ENCODE measurements at regions not wholly inside any gene's neighbourhood (a gene's known extent, or its start where the extent isn't known, plus 50 kb on each side); places are given as distances from the start of the nearest gene placed in this dataset.

GRCh38 chr3:81922404-81922803 lies 161.0 kb upstream of the GBE1 start:
- H3K18ac ChIP-seq (ENCODE audit: low read depth in 1 of 2, low read length in 2 of 2) = no peak overlapping the region
- H2BK5ac ChIP-seq (ENCODE audit: low read depth, low read length, poor library complexity, severe bottlenecking) = no peak overlapping the region
- no peak overlapping the region for H2AK5ac ChIP-seq (ENCODE audit: low read length, severe bottlenecking)
- no peak overlapping the region for H2BK15ac ChIP-seq (ENCODE audit: low read depth, poor library complexity, severe bottlenecking)
- H2BK12ac ChIP-seq (ENCODE audit: low read length in 2 of 2) = no peak overlapping the region
- H3K27ac ChIP-seq (ENCODE audit: low read length, poor library complexity, severe bottlenecking) = no peak overlapping the region
- H3K36me3 ChIP-seq (ENCODE audit: control insufficient read depth in 1 of 2, insufficient read depth in 2 of 2, low read depth in 1 of 2, low read length in 2 of 2) = no peaks in the 10 kb centered on the region
- no peak overlapping the region for H4K91ac ChIP-seq (ENCODE audit: low read length)
- H3K4me2 ChIP-seq (ENCODE audit: low read length, poor library complexity, severe bottlenecking) = no peak overlapping the region
- H3K79me1 ChIP-seq (replicated peaks; ENCODE audit: low read length, poor library complexity, severe bottlenecking) = no peaks in the 10 kb centered on the region
- H3K9me3 ChIP-seq (ENCODE audit: control insufficient read depth, low read length) = no peaks in the 10 kb centered on the region
- no peak overlapping the region for H2BK120ac ChIP-seq (ENCODE audit: low read depth, low read length)
- H2AFZ ChIP-seq (ENCODE audit: low read depth, low read length) = no peak overlapping the region
- H3K23ac ChIP-seq (ENCODE audit: low read length in 2 of 2) = no peak overlapping the region
- no peak overlapping the region for H4K8ac ChIP-seq (ENCODE audit: low read length)
- WGBS = no CpG with 5 or more reads among the region's 1 CpG
- H3K14ac ChIP-seq (ENCODE audit: low read length in 2 of 2) = no peak overlapping the region
- no peak overlapping the region for H3K4ac ChIP-seq (ENCODE audit: low read depth in 1 of 2, low read length in 2 of 2)
- H3K4me1 ChIP-seq (ENCODE audit: control insufficient read depth, insufficient read depth, low read depth, low read length) = no peaks in the 10 kb centered on the region
- H3K9ac ChIP-seq (ENCODE audit: low read length) = no peak overlapping the region
- no peaks in the 10 kb centered on the region for H3K27me3 ChIP-seq (ENCODE audit: control insufficient read depth in 1 of 2, insufficient read depth in 1 of 2, low read length in 2 of 2)
- H3K4me3 ChIP-seq (ENCODE audit: insufficient read depth in 1 of 2, low read depth in 1 of 2, low read length in 2 of 2) = no peak overlapping the region
- peak; percentile 5 for DNase-seq

- H4K91ac ChIP-seq (ENCODE audit: low read length) = no peak overlapping the region
Measured at GRCh38 chr3:81920816-81921215, 159.4 kb upstream of the GBE1 start.

GRCh38 chr3:81916890-81917289 lies 155.4 kb upstream of the GBE1 start:
- H3K9ac ChIP-seq (ENCODE audit: low read length) = no peak overlapping the region
- H3K4ac ChIP-seq (ENCODE audit: low read depth in 1 of 2, low read length in 2 of 2) = no peak overlapping the region
- no peak overlapping the region for H3K4me2 ChIP-seq (ENCODE audit: low read length, poor library complexity, severe bottlenecking)
- no peaks in the 10 kb centered on the region for H3K4me1 ChIP-seq (ENCODE audit: control insufficient read depth, insufficient read depth, low read depth, low read length)
- no peaks in the 10 kb centered on the region for H3K79me1 ChIP-seq (replicated peaks; ENCODE audit: low read length, poor library complexity, severe bottlenecking)
- no peak overlapping the region for H4K8ac ChIP-seq (ENCODE audit: low read length)
- no peak overlapping the region for H2BK5ac ChIP-seq (ENCODE audit: low read depth, low read length, poor library complexity, severe bottlenecking)
- no peak overlapping the region for H2AFZ ChIP-seq (ENCODE audit: low read depth, low read length)
- no CpG with 5 or more reads among the region's 1 CpG for WGBS
- H3K27me3 ChIP-seq (ENCODE audit: control insufficient read depth in 1 of 2, insufficient read depth in 1 of 2, low read length in 2 of 2) = no peaks in the 10 kb centered on the region
- no peak overlapping the region for H2BK12ac ChIP-seq (ENCODE audit: low read length in 2 of 2)
- H3K18ac ChIP-seq (ENCODE audit: low read depth in 1 of 2, low read length in 2 of 2) = no peak overlapping the region
- H4K91ac ChIP-seq (ENCODE audit: low read length) = no peak overlapping the region
- no peak overlapping the region for H3K27ac ChIP-seq (ENCODE audit: low read length, poor library complexity, severe bottlenecking)
- H3K14ac ChIP-seq (ENCODE audit: low read length in 2 of 2) = no peak overlapping the region
- H2BK120ac ChIP-seq (ENCODE audit: low read depth, low read length) = no peak overlapping the region
- no peak overlapping the region for H3K23ac ChIP-seq (ENCODE audit: low read length in 2 of 2)
- H3K4me3 ChIP-seq (ENCODE audit: insufficient read depth in 1 of 2, low read depth in 1 of 2, low read length in 2 of 2) = no peak overlapping the region
- no peaks in the 10 kb centered on the region for H3K9me3 ChIP-seq (ENCODE audit: control insufficient read depth, low read length)
- DNase-seq = no peak
- H2AK5ac ChIP-seq (ENCODE audit: low read length, severe bottlenecking) = no peak overlapping the region
- no peaks in the 10 kb centered on the region for H3K36me3 ChIP-seq (ENCODE audit: control insufficient read depth in 1 of 2, insufficient read depth in 2 of 2, low read depth in 1 of 2, low read length in 2 of 2)
- H2BK15ac ChIP-seq (ENCODE audit: low read depth, poor library complexity, severe bottlenecking) = no peak overlapping the region

More at GRCh38 chr3:81920816-81921215, 159.4 kb upstream of the GBE1 start:
- H3K27me3 ChIP-seq (ENCODE audit: control insufficient read depth in 1 of 2, insufficient read depth in 1 of 2, low read length in 2 of 2) = no peaks in the 10 kb centered on the region
- H3K9ac ChIP-seq (ENCODE audit: low read length) = no peak overlapping the region
- no peaks in the 10 kb centered on the region for H3K4me1 ChIP-seq (ENCODE audit: control insufficient read depth, insufficient read depth, low read depth, low read length)
- no peaks in the 10 kb centered on the region for H3K79me1 ChIP-seq (replicated peaks; ENCODE audit: low read length, poor library complexity, severe bottlenecking)
- no peak overlapping the region for H3K14ac ChIP-seq (ENCODE audit: low read length in 2 of 2)
- no peak overlapping the region for H2BK12ac ChIP-seq (ENCODE audit: low read length in 2 of 2)
- no peak overlapping the region for H3K23ac ChIP-seq (ENCODE audit: low read length in 2 of 2)
- no CpG with 5 or more reads among the region's 1 CpG for WGBS
- no peak overlapping the region for H3K27ac ChIP-seq (ENCODE audit: low read length, poor library complexity, severe bottlenecking)
- H2BK5ac ChIP-seq (ENCODE audit: low read depth, low read length, poor library complexity, severe bottlenecking) = no peak overlapping the region
- no peak overlapping the region for H4K8ac ChIP-seq (ENCODE audit: low read length)
- no peak overlapping the region for H2AFZ ChIP-seq (ENCODE audit: low read depth, low read length)
- no peak overlapping the region for H3K4me3 ChIP-seq (ENCODE audit: insufficient read depth in 1 of 2, low read depth in 1 of 2, low read length in 2 of 2)
- no peak for DNase-seq
- H3K36me3 ChIP-seq (ENCODE audit: control insufficient read depth in 1 of 2, insufficient read depth in 2 of 2, low read depth in 1 of 2, low read length in 2 of 2) = no peaks in the 10 kb centered on the region
- H3K9me3 ChIP-seq (ENCODE audit: control insufficient read depth, low read length) = no peaks in the 10 kb centered on the region
- H3K4me2 ChIP-seq (ENCODE audit: low read length, poor library complexity, severe bottlenecking) = no peak overlapping the region
- H2BK120ac ChIP-seq (ENCODE audit: low read depth, low read length) = no peak overlapping the region
- H2AK5ac ChIP-seq (ENCODE audit: low read length, severe bottlenecking) = no peak overlapping the region
- no peak overlapping the region for H3K18ac ChIP-seq (ENCODE audit: low read depth in 1 of 2, low read length in 2 of 2)
- no peak overlapping the region for H2BK15ac ChIP-seq (ENCODE audit: low read depth, poor library complexity, severe bottlenecking)
- H3K4ac ChIP-seq (ENCODE audit: low read depth in 1 of 2, low read length in 2 of 2) = no peak overlapping the region

GRCh38 chr3:81913886-81914663 lies 152.6 kb upstream of the GBE1 start:
- no peaks in the 10 kb centered on the region for H3K27me3 ChIP-seq (ENCODE audit: control insufficient read depth in 1 of 2, insufficient read depth in 1 of 2, low read length in 2 of 2)
- no peak overlapping the region for H3K27ac ChIP-seq (ENCODE audit: low read length, poor library complexity, severe bottlenecking)
- H2AK5ac ChIP-seq (ENCODE audit: low read length, severe bottlenecking) = no peak overlapping the region
- no peak overlapping the region for H4K91ac ChIP-seq (ENCODE audit: low read length)
- H2AFZ ChIP-seq (ENCODE audit: low read depth, low read length) = no peak overlapping the region
- no peak overlapping the region for H3K14ac ChIP-seq (ENCODE audit: low read length in 2 of 2)
- no peak overlapping the region for H3K18ac ChIP-seq (ENCODE audit: low read depth in 1 of 2, low read length in 2 of 2)
- no peak overlapping the region for H2BK5ac ChIP-seq (ENCODE audit: low read depth, low read length, poor library complexity, severe bottlenecking)
- no peak overlapping the region for H3K23ac ChIP-seq (ENCODE audit: low read length in 2 of 2)
- H3K4ac ChIP-seq (ENCODE audit: low read depth in 1 of 2, low read length in 2 of 2) = no peak overlapping the region
- no peaks in the 10 kb centered on the region for H3K9me3 ChIP-seq (ENCODE audit: control insufficient read depth, low read length)
- no peak overlapping the region for H3K9ac ChIP-seq (ENCODE audit: low read length)
- no peaks in the 10 kb centered on the region for H3K4me1 ChIP-seq (ENCODE audit: control insufficient read depth, insufficient read depth, low read depth, low read length)
- DNase-seq = no peak
- no peak overlapping the region for H2BK12ac ChIP-seq (ENCODE audit: low read length in 2 of 2)
- no peaks in the 10 kb centered on the region for H3K36me3 ChIP-seq (ENCODE audit: control insufficient read depth in 1 of 2, insufficient read depth in 2 of 2, low read depth in 1 of 2, low read length in 2 of 2)
- H3K79me1 ChIP-seq (replicated peaks; ENCODE audit: low read length, poor library complexity, severe bottlenecking) = no peaks in the 10 kb centered on the region
- WGBS = 61% methylated on average over 1 of the region's 1 CpG
- H3K4me2 ChIP-seq (ENCODE audit: low read length, poor library complexity, severe bottlenecking) = no peak overlapping the region
- H4K8ac ChIP-seq (ENCODE audit: low read length) = no peak overlapping the region
- no peak overlapping the region for H3K4me3 ChIP-seq (ENCODE audit: insufficient read depth in 1 of 2, low read depth in 1 of 2, low read length in 2 of 2)
- no peak overlapping the region for H2BK120ac ChIP-seq (ENCODE audit: low read depth, low read length)
- H2BK15ac ChIP-seq (ENCODE audit: low read depth, poor library complexity, severe bottlenecking) = no peak overlapping the region

All from mesenchymal stem cell (in vitro differentiated cells and primary cell).